ENCODE measurements at regions not wholly inside any gene's neighbourhood (a gene's known extent, or its start where the extent isn't known, plus 50 kb on each side); places are given as distances from the start of the nearest gene placed in this dataset.

DNA sequence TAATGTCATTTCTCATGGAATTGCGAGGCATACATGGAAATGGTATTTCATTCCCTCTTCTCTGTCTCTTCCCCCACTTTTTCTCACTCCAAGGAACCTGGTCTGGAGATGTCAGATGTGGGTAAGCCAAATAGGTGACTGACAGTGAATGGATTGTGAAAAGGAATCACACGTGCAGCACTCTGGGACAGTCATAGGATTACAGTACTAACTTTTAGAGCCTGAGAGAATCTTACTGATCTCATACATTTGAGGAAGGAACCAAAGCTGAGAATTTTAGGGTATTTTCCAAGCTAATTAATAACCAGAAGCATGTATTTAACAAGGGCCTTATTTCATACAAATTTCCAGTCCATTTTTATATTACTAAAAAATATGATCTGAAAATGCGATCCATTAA lies 58.1 kb upstream of the ERBB4 start:
- Histone ChIP-seq H3K4me1 (ENCODE audit: insufficient read depth, low read length) (no peaks in the 10 kb centered on the region; the same call in 1 of the 2 replicates), H3K79me1 (ENCODE audit: insufficient read depth, low read depth, low read length, poor library complexity, severe bottlenecking) (no peaks in the 10 kb centered on the region), H3T11ph (ENCODE audit: low read length) (no peak overlapping the region), H3K23me2 (ENCODE audit: insufficient read length, low read depth, low read length, poor library complexity, severe bottlenecking) (no peaks in the 10 kb centered on the region), H3K9ac (ENCODE audit: extremely low read depth, insufficient read length, low read length) (no peak overlapping the region), H3K27ac (ENCODE audit: insufficient read length, low read depth, low read length) (no peak overlapping the region), H2BK12ac (ENCODE audit: insufficient read length, low read depth, low read length) (no peak overlapping the region), H2AK5ac (ENCODE audit: insufficient read length, low read length) (no peak overlapping the region), H4K5ac (ENCODE audit: insufficient read length, low read depth, low read length) (no peak overlapping the region), H2BK5ac (ENCODE audit: insufficient read length, low read length) (no peak overlapping the region), H3K27me3 (ENCODE audit: insufficient read depth, low read length) (no peaks in the 10 kb centered on the region), H2BK20ac (ENCODE audit: low read depth, low read length, poor library complexity, severe bottlenecking) (no peak overlapping the region), H3K56ac (ENCODE audit: insufficient read length, low read depth, low read length) (no peak overlapping the region), H3K79me2 (ENCODE audit: insufficient read depth, low read length) (no peaks in the 10 kb centered on the region), H3K23ac (ENCODE audit: insufficient read length, low read depth, low read length) (no peak overlapping the region), H2BK15ac (ENCODE audit: low read depth, low read length) (no peak overlapping the region), H3K4ac (ENCODE audit: low read depth, low read length) (no peak overlapping the region), H3K18ac (ENCODE audit: insufficient read length, low read depth, low read length) (no peak overlapping the region), H3K9me3 (ENCODE audit: control insufficient read depth, low read depth, low read length) (no peaks in the 10 kb centered on the region), H4K20me1 (ENCODE audit: control insufficient read depth, insufficient read depth, insufficient read length) (no peaks in the 10 kb centered on the region), H4K91ac (ENCODE audit: insufficient read length, low read depth, low read length) (no peak overlapping the region), H4K8ac (replicated peaks; ENCODE audit: insufficient read length, low read depth, low read length) (no peak overlapping the region), H3K14ac (ENCODE audit: insufficient read depth, low read length) (no peak overlapping the region), H2BK120ac (ENCODE audit: low read depth, low read length, poor library complexity, severe bottlenecking) (no peak overlapping the region), H3K4me2 (ENCODE audit: insufficient read depth, insufficient read length, low read length) (no peak overlapping the region), H2AFZ (ENCODE audit: low read length) (no peak overlapping the region)
- Mint-ChIP-seq H3K27me3 (ENCODE audit: low read depth) (no peaks in the 10 kb centered on the region), H3K4me1 (no peaks in the 10 kb centered on the region), H3K4me3 (no peak overlapping the region), H3K27ac (no peak overlapping the region), H3K9me3 (no peaks in the 10 kb centered on the region), H3K36me3 (ENCODE audit: insufficient read depth in 1 of 3, low read depth in 3 of 3) (no peaks in the 10 kb centered on the region)
- DNase-seq = no peak
- no CpG with 5 or more reads among the region's 3 CpGs for WGBS (ENCODE audit: extremely low coverage, insufficient read length, low lambda C conversion rate)
- TF ChIP-seq, protein P1, sequence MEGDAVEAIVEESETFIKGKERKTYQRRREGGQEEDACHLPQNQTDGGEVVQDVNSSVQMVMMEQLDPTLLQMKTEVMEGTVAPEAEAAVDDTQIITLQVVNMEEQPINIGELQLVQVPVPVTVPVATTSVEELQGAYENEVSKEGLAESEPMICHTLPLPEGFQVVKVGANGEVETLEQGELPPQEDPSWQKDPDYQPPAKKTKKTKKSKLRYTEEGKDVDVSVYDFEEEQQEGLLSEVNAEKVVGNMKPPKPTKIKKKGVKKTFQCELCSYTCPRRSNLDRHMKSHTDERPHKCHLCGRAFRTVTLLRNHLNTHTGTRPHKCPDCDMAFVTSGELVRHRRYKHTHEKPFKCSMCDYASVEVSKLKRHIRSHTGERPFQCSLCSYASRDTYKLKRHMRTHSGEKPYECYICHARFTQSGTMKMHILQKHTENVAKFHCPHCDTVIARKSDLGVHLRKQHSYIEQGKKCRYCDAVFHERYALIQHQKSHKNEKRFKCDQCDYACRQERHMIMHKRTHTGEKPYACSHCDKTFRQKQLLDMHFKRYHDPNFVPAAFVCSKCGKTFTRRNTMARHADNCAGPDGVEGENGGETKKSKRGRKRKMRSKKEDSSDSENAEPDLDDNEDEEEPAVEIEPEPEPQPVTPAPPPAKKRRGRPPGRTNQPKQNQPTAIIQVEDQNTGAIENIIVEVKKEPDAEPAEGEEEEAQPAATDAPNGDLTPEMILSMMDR (conservative IDR thresholded peaks at IDR 0.05) = no peak
